LNCaP clone FGC (cell line): ENCODE measurements at regions not wholly inside any gene's neighbourhood (a gene's known extent, or its start where the extent isn't known, plus 50 kb on each side); places are given as distances from the start of the nearest gene placed in this dataset.

Experiments
- DNase-seq: peaks from one replicate; pipeline ENCODE4 v3.0.0-alpha.2; 2011; ENCODE audit warnings: low read depth
- H3K4me3 ChIP-seq: 2 replicates; pipeline ENCODE4 v1.5.1; 2011; ENCODE audit warnings: mild to moderate bottlenecking, low read depth, low read length, control low read depth
- CTCF ChIP-seq: IDR thresholded peaks from 2 replicates; pipeline ENCODE4 v1.5.1; 2012; ENCODE audit warnings: mild to moderate bottlenecking; ENCODE audit not compliant: control insufficient read depth, insufficient read depth; ENCODE audit errors: extremely low read depth

- DNase-seq, result no peak
- no peak overlapping the region for H3K4me3 ChIP-seq
- no peak for TF ChIP-seq CTCF
Observed at GRCh38 chr6:169317441-169318202, 64.0 kb upstream of the THBS2 start.

GRCh38 chr6:169316651-169317050 lies 63.0 kb upstream of the THBS2 start:
- DNase-seq, result no peak
- no peak for TF ChIP-seq CTCF
- no peak overlapping the region for H3K4me3 ChIP-seq

GRCh38 chr6:169315830-169316614 lies 62.4 kb upstream of the THBS2 start:
- no peak for TF ChIP-seq CTCF
- H3K4me3 ChIP-seq, result no peak overlapping the region
- no peak for DNase-seq

GRCh38 chr6:169313347-169314010 lies 59.8 kb upstream of the THBS2 start:
- no peak for DNase-seq
- H3K4me3 ChIP-seq, result no peak overlapping the region
- no peak for TF ChIP-seq CTCF

GRCh38 chr6:169312658-169313346 lies 59.2 kb upstream of the THBS2 start:
- H3K4me3 ChIP-seq, result no peak overlapping the region
- TF ChIP-seq CTCF, result no peak
- DNase-seq, result no peak

- no peak for DNase-seq
- TF ChIP-seq CTCF, result no peak
- H3K4me3 ChIP-seq, result no peak overlapping the region
Observed at GRCh38 chr6:169310983-169311382, 57.3 kb upstream of the THBS2 start.
